ENCODE measurements at regions not wholly inside any gene's neighbourhood (a gene's known extent, or its start where the extent isn't known, plus 50 kb on each side); places are given as distances from the start of the nearest gene placed in this dataset.

GRCh38 chr17:34114174-34114573 is 140.9 kb upstream of the CCL2 start:
- Histone ChIP-seq H3K4me3 (no peak overlapping the region), H3K4me1 (ENCODE audit: control insufficient read depth, insufficient read depth, low read length) (no peaks in the 10 kb centered on the region), H3K27me3 (replicated peaks in 1 of 2; ENCODE audit: control insufficient read depth in 2 of 2, insufficient read depth in 2 of 2, low read length in 1 of 2) (peaks cover 0 to 3% of the 10 kb centered on the region in 2 experiments; a peak in 2 of 4 replicates), H3K36me3 (ENCODE audit: control insufficient read depth in 2 of 2, insufficient read depth in 2 of 2, low read length in 1 of 2) (no peaks in the 10 kb centered on the region), H3K4me2 (ENCODE audit: control insufficient read depth, insufficient read depth) (no peak overlapping the region), H3K9me3 (replicated peaks; ENCODE audit: control insufficient read depth, insufficient read depth, low read length) (no peaks in the 10 kb centered on the region), H3K9ac (ENCODE audit: control insufficient read depth, insufficient read depth, low read length) (no peak overlapping the region), H2AFZ (ENCODE audit: control insufficient read depth, low read depth, low read length) (no peak overlapping the region), H4K20me1 (ENCODE audit: control insufficient read depth, insufficient read depth) (no peaks in the 10 kb centered on the region), H3K27ac (ENCODE audit: control insufficient read depth, insufficient read depth) (no peak overlapping the region), H3K79me2 (ENCODE audit: control insufficient read depth, insufficient read depth, low read length) (no peaks in the 10 kb centered on the region)
- ChIA-PET SMC1A (ENCODE audit: uncharacterized antibody, unreplicated experiment) (no interaction called here), CTCF (interaction anchor here (0.6 kb wide), 2 partner anchors 11 to 15 kb away, joined by 3 to 4 read pairs; no protein-coding TSS in a partner anchor), POLR2A (no interaction called here), RAD21 (ENCODE audit: unreplicated experiment) (no interaction called here)
- no peak for DNase-seq (ENCODE audit: low read depth, low spot score)
- no peak for FAIRE-seq
- TF ChIP-seq BACH1 (IDR thresholded peaks at IDR 0.05; ENCODE audit: borderline replicate concordance) (no peak), MAX (IDR thresholded peaks at IDR 0.05; ENCODE audit: low read depth, low read length) (no peak), BCL3 (IDR thresholded peaks at IDR 0.05; ENCODE audit: borderline replicate concordance, insufficient read depth, low read depth, low read length, poor library complexity, severe bottlenecking) (no peak)
- in situ Hi-C loops (cut with MboI) = no loop called here
- BruUV-seq (replicated peaks) = no TSS peak
- intact Hi-C loops (cut with micrococcal nuclease; ENCODE audit: unreplicated experiment) = no loop called here
- no peak for ATAC-seq

GRCh38 chr17:34116306-34116705 is 138.8 kb upstream of the CCL2 start:
- ATAC-seq = no peak
- Histone ChIP-seq H4K20me1 (ENCODE audit: control insufficient read depth, insufficient read depth) (no peaks in the 10 kb centered on the region), H3K9ac (ENCODE audit: control insufficient read depth, insufficient read depth, low read length) (no peak overlapping the region), H3K4me3 (no peak overlapping the region), H3K27ac (ENCODE audit: control insufficient read depth, insufficient read depth) (no peak overlapping the region), H2AFZ (ENCODE audit: control insufficient read depth, low read depth, low read length) (no peak overlapping the region), H3K36me3 (ENCODE audit: control insufficient read depth in 2 of 2, insufficient read depth in 2 of 2, low read length in 1 of 2) (no peaks in the 10 kb centered on the region), H3K27me3 (replicated peaks in 1 of 2; ENCODE audit: control insufficient read depth in 2 of 2, insufficient read depth in 2 of 2, low read length in 1 of 2) (peaks cover 0 to 3% of the 10 kb centered on the region in 2 experiments; a peak in 2 of 4 replicates), H3K4me1 (ENCODE audit: control insufficient read depth, insufficient read depth, low read length) (no peaks in the 10 kb centered on the region), H3K4me2 (ENCODE audit: control insufficient read depth, insufficient read depth) (no peak overlapping the region), H3K9me3 (replicated peaks; ENCODE audit: control insufficient read depth, insufficient read depth, low read length) (no peaks in the 10 kb centered on the region), H3K79me2 (ENCODE audit: control insufficient read depth, insufficient read depth, low read length) (no peaks in the 10 kb centered on the region)
- ChIA-PET RAD21 (ENCODE audit: unreplicated experiment) (no interaction called here), CTCF (no interaction called here), POLR2A (no interaction called here), SMC1A (ENCODE audit: uncharacterized antibody, unreplicated experiment) (no interaction called here)
- intact Hi-C loops (cut with micrococcal nuclease; ENCODE audit: unreplicated experiment) (no loop called here), in situ Hi-C loops (cut with MboI) (no loop called here)
- BruUV-seq (replicated peaks) = no TSS peak
- DNase-seq (ENCODE audit: low read depth, low spot score) = no peak
- no peak for FAIRE-seq
- TF ChIP-seq POLR2AphosphoS2 (IDR thresholded peaks at IDR 0.05; ENCODE audit: low read depth, low read length) = no peak
- TF ChIP-seq SUPT20H (IDR thresholded peaks at IDR 0.05; ENCODE audit: borderline replicate concordance, control insufficient read depth, low read depth, low read length) = no peak
- no peak for TF ChIP-seq KLF5 (IDR thresholded peaks at IDR 0.05; ENCODE audit: partially characterized antibody)
- TF ChIP-seq RBBP5 (conservative IDR thresholded peaks at IDR 0.05) = no peak
- TF ChIP-seq NR2C1 (IDR thresholded peaks at IDR 0.05) = no peak
- TF ChIP-seq RAD51 (IDR thresholded peaks at IDR 0.05) = no peak
- TF ChIP-seq ATF7 (IDR thresholded peaks at IDR 0.05; ENCODE audit: low read depth) = no peak
- no peak for TF ChIP-seq RB1 (IDR thresholded peaks at IDR 0.05; ENCODE audit: borderline replicate concordance)
- no peak for TF ChIP-seq ATF2 (IDR thresholded peaks at IDR 0.05; ENCODE audit: low read length)
- TF ChIP-seq SMARCA5 (IDR thresholded peaks at IDR 0.05) = no peak
- TF ChIP-seq ZNF384 (IDR thresholded peaks at IDR 0.05; ENCODE audit: borderline replicate concordance, low read depth, low read length) = no peak
- no peak for TF ChIP-seq RUNX3 (IDR thresholded peaks at IDR 0.05; ENCODE audit: low read length)
- no peak for TF ChIP-seq ZNF622 (IDR thresholded peaks at IDR 0.05)
- no peak for TF ChIP-seq EGR1 (IDR thresholded peaks at IDR 0.05; ENCODE audit: borderline replicate concordance in 1 of 2, low read depth in 2 of 2, low read length in 2 of 2)
- TF ChIP-seq HCFC1 (IDR thresholded peaks at IDR 0.05; ENCODE audit: low read length) = no peak

Measured in GM12878 (cell line).